ENCODE measurements at regions not wholly inside any gene's neighbourhood (a gene's known extent, or its start where the extent isn't known, plus 50 kb on each side); places are given as distances from the start of the nearest gene placed in this dataset.
"Not testable (repeated sequence)": the region's sequence is repeated elsewhere in the genome, so short reads cannot be mapped to it uniquely, and the experiment has no call there.

GRCh38 chrX:46366381-46367207 is 178.6 kb downstream of the ZNF674 start:
- no peak for DNase-seq

- DNase-seq, result no peak
Measured at GRCh38 chrX:46354481-46354880, 190.7 kb downstream of the ZNF674 start.

GRCh38 chrX:46341767-46342322 is 203.4 kb downstream of the ZNF674 start:
- DNase-seq, result no peak

DNA sequence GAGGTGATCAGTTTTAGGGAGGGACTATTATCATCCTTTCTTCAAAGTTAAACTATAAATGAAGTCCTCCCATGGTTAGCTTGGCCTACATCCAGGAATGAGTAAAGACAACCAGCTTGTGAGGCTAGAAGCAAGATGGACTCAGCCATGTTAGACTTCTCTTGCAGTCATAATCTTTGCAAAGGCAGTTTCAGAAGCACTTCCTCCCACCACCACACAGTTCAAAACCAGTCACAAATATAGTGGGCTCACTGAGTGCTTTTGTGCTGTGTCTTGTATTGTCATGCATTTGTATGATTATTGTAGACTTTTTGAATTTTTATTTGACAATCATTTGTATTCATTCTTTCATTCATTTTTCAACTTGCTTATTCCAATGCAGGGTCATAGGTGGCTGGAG is 204.5 kb downstream of the ZNF674 start:
- no peak for DNase-seq

GRCh38 chrX:46333550-46333949 is 211.7 kb downstream of the ZNF674 start:
- no peak for DNase-seq

DNA sequence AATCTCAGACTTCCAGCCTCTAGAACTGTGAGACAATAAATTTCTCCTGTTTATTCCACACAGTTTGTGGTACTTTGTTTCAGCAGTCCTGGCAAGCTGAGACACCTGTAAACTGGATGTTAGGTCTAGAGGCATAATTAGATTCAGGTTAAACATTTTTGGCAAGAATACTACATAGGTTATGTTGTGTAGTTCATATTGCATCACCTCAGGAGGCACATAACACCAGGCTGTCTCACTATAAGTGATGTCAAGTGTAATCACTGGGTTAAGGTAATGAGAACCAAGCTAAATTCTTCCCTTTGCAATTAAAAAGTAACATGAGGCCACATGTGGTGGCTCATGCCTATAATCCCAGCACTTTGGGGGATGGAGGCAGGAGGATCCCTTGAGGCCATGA is 214.2 kb downstream of the ZNF674 start:
- no peak for DNase-seq

DNA sequence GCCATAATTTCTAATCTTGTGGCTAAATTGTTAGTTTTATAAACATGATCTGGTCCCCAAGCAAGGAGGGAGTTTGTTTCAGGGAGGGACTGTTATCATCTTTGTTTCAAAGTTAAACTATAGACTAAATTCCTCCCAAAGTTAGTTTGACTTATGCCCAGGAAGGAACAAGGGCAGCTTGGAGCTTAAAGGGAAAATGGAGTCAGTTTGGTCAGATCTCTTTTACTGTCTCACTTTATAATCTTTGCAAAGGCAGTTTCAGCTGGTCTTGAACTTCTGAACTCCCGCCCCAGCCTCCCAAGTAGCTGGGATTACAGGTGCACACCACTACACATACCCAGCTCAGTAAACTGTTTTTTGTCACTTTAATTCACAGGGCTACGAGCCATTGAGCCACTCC is 214.7 kb downstream of the ZNF674 start:
- DNase-seq, result no peak

- DNase-seq, result no peak
Measured at GRCh38 chrX:46328133-46328532, 217.1 kb downstream of the ZNF674 start.

- no peak for DNase-seq
Measured at GRCh38 chrX:46327566-46328115, 217.6 kb downstream of the ZNF674 start.

- DNase-seq, result no peak
Measured at GRCh38 chrX:46326161-46326560, 219.1 kb downstream of the ZNF674 start.

- DNase-seq, result peak; percentile 64 to 73
Measured at GRCh38 chrX:46325312-46325877, 219.8 kb downstream of the ZNF674 start.

DNA sequence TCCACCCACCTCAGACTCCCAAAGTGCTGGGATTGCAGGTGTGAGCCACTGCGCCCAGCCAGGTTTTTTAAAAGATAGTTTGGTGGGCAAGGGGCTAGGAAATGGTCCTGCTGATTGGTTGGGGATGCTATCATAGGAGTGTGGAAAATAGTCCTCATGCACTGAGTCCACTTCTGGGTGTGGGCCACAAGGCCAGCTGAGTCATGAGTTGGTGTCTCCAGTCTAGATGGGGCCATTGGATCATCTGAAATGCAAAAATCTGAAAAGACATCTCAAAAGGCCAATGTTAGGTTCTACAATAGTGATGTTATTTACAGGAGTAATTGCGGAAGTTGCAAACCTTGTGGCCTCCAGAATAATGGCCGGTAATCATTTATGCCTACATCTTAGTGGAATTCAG is 221.1 kb downstream of the ZNF674 start:
- DNase-seq, result no peak

DNA sequence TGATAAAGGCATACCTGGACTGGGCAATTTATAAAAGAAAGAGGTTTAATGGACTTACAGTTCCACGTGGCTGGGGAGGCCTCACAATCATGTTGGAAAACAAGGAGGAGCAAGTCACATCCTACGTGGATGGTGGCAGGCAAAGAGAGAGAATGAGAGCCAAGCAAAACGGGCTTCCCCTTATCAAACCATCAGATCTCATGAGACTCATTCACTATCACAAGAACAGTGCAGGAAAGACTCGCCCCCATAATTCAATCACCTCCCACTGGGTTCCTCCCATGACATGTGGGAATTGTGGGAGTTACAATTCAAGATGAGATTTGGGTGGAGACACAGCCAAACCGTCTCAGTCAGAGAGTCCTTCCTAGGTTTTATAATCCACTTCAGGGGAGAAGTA is 222.3 kb downstream of the ZNF674 start:
- not testable (repeated sequence) for DNase-seq

DNA sequence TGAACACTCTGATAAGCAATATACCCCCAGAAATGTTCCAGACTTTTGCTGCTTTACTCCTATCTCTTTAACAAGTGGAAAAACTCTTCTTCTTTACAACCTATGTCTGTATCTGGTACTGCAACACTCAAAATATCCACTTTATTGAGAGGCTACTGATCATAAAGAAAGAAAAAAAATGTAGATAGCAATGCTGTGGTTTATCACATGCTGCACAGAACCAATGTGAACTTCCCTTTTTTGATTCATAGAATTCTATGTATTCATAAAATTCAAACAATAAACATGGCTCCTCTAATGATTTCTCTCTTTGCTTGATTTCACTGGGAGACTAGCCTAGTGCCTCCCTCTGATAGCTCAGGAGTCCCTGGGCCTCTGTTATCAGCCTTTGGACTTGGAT is 223.5 kb downstream of the ZNF674 start:
- no peak for DNase-seq

DNA sequence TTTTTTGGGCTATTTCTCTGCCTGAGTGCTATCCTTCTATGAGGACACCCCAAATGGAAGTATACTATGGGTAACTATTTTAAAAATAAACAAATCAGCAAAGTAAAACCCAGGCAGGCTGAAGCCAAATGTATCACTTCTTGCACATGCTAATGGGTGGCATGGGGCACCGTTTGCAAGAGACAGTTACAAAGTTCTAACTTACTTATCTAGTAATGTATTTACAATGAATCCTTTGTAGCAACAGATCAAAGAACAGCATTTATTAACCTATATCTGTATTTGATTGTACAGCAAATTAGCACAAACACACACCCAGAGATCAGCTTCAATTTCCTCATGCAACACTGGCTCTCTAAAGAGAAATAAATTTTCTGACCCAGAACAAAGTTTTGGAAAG is 225.5 kb downstream of the ZNF674 start:
- no peak for DNase-seq

- DNase-seq, result no peak
Measured at GRCh38 chrX:46318551-46318950, 226.7 kb downstream of the ZNF674 start.

DNA sequence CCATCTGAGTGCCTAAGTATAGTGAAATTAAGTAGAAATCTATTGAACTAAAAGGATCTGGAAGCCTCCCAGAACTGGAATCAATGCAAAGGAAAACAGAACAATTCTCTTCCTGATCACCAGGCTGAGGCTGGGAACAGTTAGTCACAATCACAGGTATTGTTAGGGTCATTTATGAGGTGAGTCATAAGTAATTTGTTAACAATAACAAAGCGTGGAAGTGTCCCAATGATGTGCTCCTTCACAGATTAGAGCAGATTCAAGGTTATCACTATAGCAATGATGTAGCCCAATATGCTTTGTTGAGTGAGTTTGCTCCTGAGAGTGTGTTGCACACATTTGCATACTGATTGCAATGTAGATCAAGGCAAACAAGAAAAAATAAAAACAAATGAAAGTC is 228.1 kb downstream of the ZNF674 start:
- DNase-seq, result no peak

- no peak for DNase-seq
Measured at GRCh38 chrX:46311581-46312120, 233.6 kb downstream of the ZNF674 start.

DNA sequence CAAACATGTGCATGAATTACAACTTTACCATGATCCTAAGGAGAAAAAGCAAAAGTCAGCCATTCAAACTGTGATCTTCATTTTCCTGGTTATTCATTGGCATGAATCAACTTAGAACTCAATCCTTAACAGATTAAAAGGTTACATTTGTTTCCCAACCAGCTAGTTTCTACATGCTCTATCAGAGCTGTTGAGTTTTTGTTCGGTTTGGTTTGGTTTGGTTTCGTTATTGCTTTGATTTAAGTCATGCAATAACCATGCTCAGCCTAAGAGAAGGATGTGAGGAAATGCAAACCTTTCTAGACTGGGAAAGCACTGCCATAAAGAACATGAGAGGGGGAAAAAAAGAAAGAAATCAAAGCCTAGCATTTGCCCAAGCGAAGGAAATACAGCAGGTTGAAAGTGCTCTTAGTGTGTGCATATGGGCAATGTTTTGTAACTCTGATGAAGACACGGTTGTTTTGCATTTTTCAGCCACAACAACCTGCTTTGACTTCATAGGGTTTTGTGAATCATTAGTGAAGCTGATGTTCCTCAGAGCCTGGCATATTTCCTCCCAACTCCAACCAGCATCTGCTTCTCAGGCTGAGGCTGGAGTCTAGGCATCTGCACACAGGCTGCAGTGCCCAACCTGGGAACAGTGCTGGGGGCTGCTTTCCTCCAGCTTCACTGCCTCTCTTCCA is 234.3 kb downstream of the ZNF674 start:
- DNase-seq, result no peak

- DNase-seq, result no peak
Measured at GRCh38 chrX:46308110-46308509, 237.1 kb downstream of the ZNF674 start.

DNA sequence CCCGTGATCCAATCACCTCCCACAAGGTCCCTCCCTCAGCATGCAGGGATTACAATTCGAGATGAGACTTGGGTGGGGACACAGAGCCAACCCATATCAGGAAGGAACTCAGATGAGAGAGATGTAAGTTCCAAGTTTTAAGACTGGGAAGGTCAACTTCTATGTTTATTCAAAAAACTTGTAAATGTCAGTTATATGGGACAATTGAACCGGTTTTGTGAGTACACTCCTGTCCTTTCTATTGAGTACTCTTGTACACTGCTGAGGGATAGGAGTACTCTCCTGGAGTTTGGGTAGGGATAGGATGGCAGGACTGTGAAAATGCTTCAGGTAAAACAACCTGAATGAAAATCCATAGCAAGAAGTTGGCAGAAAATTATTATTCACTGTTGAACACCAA is 239.1 kb downstream of the ZNF674 start:
- no peak for DNase-seq

- DNase-seq, result no peak
Measured at GRCh38 chrX:46305431-46305830, 239.8 kb downstream of the ZNF674 start.

- no peak for DNase-seq
Measured at GRCh38 chrX:46301903-46302302, 243.3 kb downstream of the ZNF674 start.
